ENCODE measurements at regions not wholly inside any gene's neighbourhood (a gene's known extent, or its start where the extent isn't known, plus 50 kb on each side); places are given as distances from the start of the nearest gene placed in this dataset.

DNA sequence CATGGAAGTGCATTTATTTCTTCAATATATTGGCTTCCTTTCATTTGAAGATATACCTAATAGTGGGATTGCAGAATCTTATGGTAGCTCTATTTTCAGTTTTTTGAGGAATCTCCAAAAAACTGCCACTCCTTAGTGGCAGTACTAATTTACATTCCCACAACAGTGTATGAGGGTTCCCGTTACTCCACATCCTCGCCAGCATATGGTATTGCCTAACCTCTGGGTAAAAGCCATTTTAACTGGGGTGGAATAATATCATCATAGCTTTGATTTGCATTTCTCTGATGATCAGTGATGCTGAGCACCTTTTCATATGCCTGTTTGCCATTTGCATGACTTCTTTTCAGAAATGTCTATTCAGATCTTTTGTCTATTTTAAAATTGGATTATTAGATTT lies 471.9 kb upstream of the UBE2E3 start:
- no TSS peak for BruUV-seq (replicated peaks)
- Histone ChIP-seq H3K9ac (ENCODE audit: low read length) (no peak overlapping the region), H3K9me3 (ENCODE audit: low read length) (no peaks in the 10 kb centered on the region), H3K4me2 (ENCODE audit: low read length) (no peak overlapping the region), H3K27me3 (ENCODE audit: low read length) (no peaks in the 10 kb centered on the region), H3F3A (ENCODE audit: low read length, unreplicated experiment) (no peaks in the 10 kb centered on the region), H3K36me3 (ENCODE audit: low read depth, low read length) (no peaks in the 10 kb centered on the region), H3K4me3 (ENCODE audit: low read length) (no peak overlapping the region), H3K27ac (ENCODE audit: low read length) (no peak overlapping the region), H3K79me2 (ENCODE audit: low read length) (no peaks in the 10 kb centered on the region), H2AFZ (ENCODE audit: low read length) (no peak overlapping the region), H3K9me2 (replicated peaks; ENCODE audit: low read length) (no peaks in the 10 kb centered on the region), H4K20me1 (ENCODE audit: low read length) (no peaks in the 10 kb centered on the region), H3K4me1 (ENCODE audit: insufficient read depth, low read length) (peaks cover 19% of the 10 kb centered on the region)
- ChIA-PET CTCF (no interaction called here), POLR2A (ENCODE audit: unreplicated experiment) (interaction anchor here (0.6 kb wide), 1 partner anchor 12 kb away, joined by 7 read pairs; no protein-coding TSS in a partner anchor)
- DNase-seq = no peak
- intact Hi-C loops (cut with micrococcal nuclease) = loop anchor here (5.0 kb wide), 1 partner anchor 251 kb away; no protein-coding TSS in a partner anchor
- no peak for ATAC-seq
- TF ChIP-seq EZH2phosphoT487 (IDR thresholded peaks at IDR 0.05; ENCODE audit: borderline replicate concordance, low read length) = no peak
- TF ChIP-seq EZH2 (IDR thresholded peaks at IDR 0.05; ENCODE audit: low read length, unreplicated experiment) = no peak
- TF ChIP-seq, protein P1, sequence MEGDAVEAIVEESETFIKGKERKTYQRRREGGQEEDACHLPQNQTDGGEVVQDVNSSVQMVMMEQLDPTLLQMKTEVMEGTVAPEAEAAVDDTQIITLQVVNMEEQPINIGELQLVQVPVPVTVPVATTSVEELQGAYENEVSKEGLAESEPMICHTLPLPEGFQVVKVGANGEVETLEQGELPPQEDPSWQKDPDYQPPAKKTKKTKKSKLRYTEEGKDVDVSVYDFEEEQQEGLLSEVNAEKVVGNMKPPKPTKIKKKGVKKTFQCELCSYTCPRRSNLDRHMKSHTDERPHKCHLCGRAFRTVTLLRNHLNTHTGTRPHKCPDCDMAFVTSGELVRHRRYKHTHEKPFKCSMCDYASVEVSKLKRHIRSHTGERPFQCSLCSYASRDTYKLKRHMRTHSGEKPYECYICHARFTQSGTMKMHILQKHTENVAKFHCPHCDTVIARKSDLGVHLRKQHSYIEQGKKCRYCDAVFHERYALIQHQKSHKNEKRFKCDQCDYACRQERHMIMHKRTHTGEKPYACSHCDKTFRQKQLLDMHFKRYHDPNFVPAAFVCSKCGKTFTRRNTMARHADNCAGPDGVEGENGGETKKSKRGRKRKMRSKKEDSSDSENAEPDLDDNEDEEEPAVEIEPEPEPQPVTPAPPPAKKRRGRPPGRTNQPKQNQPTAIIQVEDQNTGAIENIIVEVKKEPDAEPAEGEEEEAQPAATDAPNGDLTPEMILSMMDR (conservative IDR thresholded peaks at IDR 0.05; ENCODE audit: low read depth, low read length) = no peak

DNA sequence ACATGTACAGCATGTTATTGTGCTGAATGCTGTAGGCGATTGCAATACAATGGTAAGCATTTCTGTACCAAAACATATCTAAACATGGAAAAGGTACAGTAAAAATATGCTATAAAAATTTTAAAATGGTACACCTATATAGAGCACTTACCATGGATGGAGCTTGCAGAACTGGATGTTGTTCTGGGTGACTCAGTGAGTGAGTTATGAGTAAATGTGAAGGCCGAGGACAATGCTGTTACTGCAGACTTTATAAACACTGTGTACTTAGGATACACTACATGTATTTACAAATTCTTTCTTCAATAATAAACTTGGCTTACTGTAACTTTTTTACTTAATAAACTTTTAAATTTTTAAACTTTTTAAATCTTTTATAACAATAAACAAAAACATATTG lies 473.4 kb upstream of the UBE2E3 start:
- BruUV-seq (replicated peaks) = no TSS peak
- Histone ChIP-seq H3K4me2 (ENCODE audit: low read length) (no peak overlapping the region), H3K9me3 (ENCODE audit: low read length) (no peaks in the 10 kb centered on the region), H3K4me3 (ENCODE audit: low read length) (no peak overlapping the region), H3K9me2 (replicated peaks; ENCODE audit: low read length) (no peaks in the 10 kb centered on the region), H3F3A (ENCODE audit: low read length, unreplicated experiment) (no peaks in the 10 kb centered on the region), H3K27me3 (ENCODE audit: low read length) (no peaks in the 10 kb centered on the region), H4K20me1 (ENCODE audit: low read length) (no peaks in the 10 kb centered on the region), H3K4me1 (ENCODE audit: insufficient read depth, low read length) (peaks cover 19% of the 10 kb centered on the region), H3K27ac (ENCODE audit: low read length) (no peak overlapping the region), H3K36me3 (ENCODE audit: low read depth, low read length) (no peaks in the 10 kb centered on the region), H2AFZ (ENCODE audit: low read length) (no peak overlapping the region), H3K9ac (ENCODE audit: low read length) (no peak overlapping the region), H3K79me2 (ENCODE audit: low read length) (no peaks in the 10 kb centered on the region)
- POLR2A ChIA-PET (ENCODE audit: unreplicated experiment) = no interaction called here
- peak; percentile 85 for DNase-seq
- TF ChIP-seq EZH2 (IDR thresholded peaks at IDR 0.05; ENCODE audit: low read length, unreplicated experiment) = no peak
- TF ChIP-seq EZH2phosphoT487 (IDR thresholded peaks at IDR 0.05; ENCODE audit: borderline replicate concordance, low read length) = no peak
- TF ChIP-seq, protein P1 (conservative IDR thresholded peaks at IDR 0.05; ENCODE audit: low read depth, low read length) = no peak
- intact Hi-C loops (cut with micrococcal nuclease) = loop anchor here (5.0 kb wide), 1 partner anchor 250 kb away; no protein-coding TSS in a partner anchor
- ATAC-seq = peak; percentile 99
- CTCF ChIA-PET = interaction anchor here (0.6 kb wide), 2 partner anchors 27 to 473 kb away, joined by 3 to 4 read pairs; partner anchors contain the start of gene UBE2E3

DNA sequence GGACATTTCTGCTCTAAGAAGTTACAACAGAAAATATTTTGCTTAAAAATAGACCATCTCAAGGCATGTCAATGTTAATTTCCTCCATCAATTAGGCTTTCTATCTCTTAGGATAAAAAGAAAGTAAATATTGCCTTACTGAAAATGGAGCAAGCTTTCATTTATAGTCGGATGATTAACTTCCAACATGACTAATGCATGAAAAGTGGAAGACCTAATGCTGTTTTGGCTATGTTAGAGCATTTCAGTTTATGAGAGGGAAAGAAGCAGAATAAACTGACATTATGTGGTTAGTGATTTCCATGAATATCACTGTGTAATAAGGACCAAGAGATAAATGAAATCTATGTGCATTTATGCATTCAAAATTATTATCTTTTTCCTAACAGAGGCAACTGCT lies 475.2 kb upstream of the UBE2E3 start:
- ChIA-PET POLR2A (ENCODE audit: unreplicated experiment) (no interaction called here), CTCF (no interaction called here)
- Histone ChIP-seq H3K36me3 (ENCODE audit: low read depth, low read length) (no peaks in the 10 kb centered on the region), H3K4me2 (ENCODE audit: low read length) (no peak overlapping the region), H4K20me1 (ENCODE audit: low read length) (no peaks in the 10 kb centered on the region), H3K4me3 (ENCODE audit: low read length) (no peak overlapping the region), H3K9me3 (ENCODE audit: low read length) (no peaks in the 10 kb centered on the region), H3K9me2 (replicated peaks; ENCODE audit: low read length) (no peaks in the 10 kb centered on the region), H3F3A (ENCODE audit: low read length, unreplicated experiment) (no peaks in the 10 kb centered on the region), H3K27ac (ENCODE audit: low read length) (0 out of 2 replicates have a peak overlapping the region, but pooled peaks have one; percentile 2), H3K4me1 (ENCODE audit: insufficient read depth, low read length) (peaks cover 19% of the 10 kb centered on the region), H3K27me3 (ENCODE audit: low read length) (no peaks in the 10 kb centered on the region), H3K79me2 (ENCODE audit: low read length) (no peaks in the 10 kb centered on the region), H2AFZ (ENCODE audit: low read length) (no peak overlapping the region), H3K9ac (ENCODE audit: low read length) (no peak overlapping the region)
- no TSS peak for BruUV-seq (replicated peaks)
- peak; percentile 66 for DNase-seq
- intact Hi-C loops (cut with micrococcal nuclease) = loop anchor here (5.0 kb wide), 1 partner anchor 248 kb away; no protein-coding TSS in a partner anchor
- peak; percentile 61 for ATAC-seq
- TF ChIP-seq EZH2phosphoT487 (IDR thresholded peaks at IDR 0.05; ENCODE audit: borderline replicate concordance, low read length) (no peak), EZH2 (IDR thresholded peaks at IDR 0.05; ENCODE audit: low read length, unreplicated experiment) (no peak)
- TF ChIP-seq, protein P1 (conservative IDR thresholded peaks at IDR 0.05; ENCODE audit: low read depth, low read length) = no peak
